ENCODE measurements at regions not wholly inside any gene's neighbourhood (a gene's known extent, or its start where the extent isn't known, plus 50 kb on each side); places are given as distances from the start of the nearest gene placed in this dataset.

GRCh38 chr16:26802965-26803364 is 263.8 kb upstream of the C16orf82 start:
- H3K27me3 Mint-ChIP-seq (ENCODE audit: low read depth) = peaks cover 3% of the 10 kb centered on the region; the same call in 1 of the 2 replicates
- no peaks in the 10 kb centered on the region for H3K36me3 Mint-ChIP-seq
- no peak overlapping the region for H3K27ac Mint-ChIP-seq
- TF ChIP-seq SMAD4 (CRISPR knock-in tag; IDR thresholded peaks at IDR 0.05) (no peak), ELF4 (CRISPR knock-in tag; IDR thresholded peaks at IDR 0.05; ENCODE audit: low read depth) (no peak), HMGA2 (CRISPR knock-in tag; IDR thresholded peaks at IDR 0.05) (no peak), NFYB (CRISPR knock-in tag; conservative IDR thresholded peaks at IDR 0.05; ENCODE audit: low read depth) (no peak), SOX15 (CRISPR knock-in tag; IDR thresholded peaks at IDR 0.05) (no peak), NR1H2 (CRISPR knock-in tag; IDR thresholded peaks at IDR 0.05) (no peak), TCF7 (CRISPR knock-in tag; IDR thresholded peaks at IDR 0.05; ENCODE audit: low read depth) (no peak), ATF6 (CRISPR knock-in tag; IDR thresholded peaks at IDR 0.05) (no peak)
- TF ChIP-seq, protein P1, sequence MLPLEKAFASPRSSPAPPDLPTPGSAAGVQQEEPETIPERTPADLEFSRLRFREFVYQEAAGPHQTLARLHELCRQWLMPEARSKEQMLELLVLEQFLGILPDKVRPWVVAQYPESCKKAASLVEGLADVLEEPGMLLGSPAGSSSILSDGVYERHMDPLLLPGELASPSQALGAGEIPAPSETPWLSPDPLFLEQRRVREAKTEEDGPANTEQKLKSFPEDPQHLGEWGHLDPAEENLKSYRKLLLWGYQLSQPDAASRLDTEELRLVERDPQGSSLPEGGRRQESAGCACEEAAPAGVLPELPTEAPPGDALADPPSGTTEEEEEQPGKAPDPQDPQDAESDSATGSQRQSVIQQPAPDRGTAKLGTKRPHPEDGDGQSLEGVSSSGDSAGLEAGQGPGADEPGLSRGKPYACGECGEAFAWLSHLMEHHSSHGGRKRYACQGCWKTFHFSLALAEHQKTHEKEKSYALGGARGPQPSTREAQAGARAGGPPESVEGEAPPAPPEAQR (CRISPR knock-in tag; IDR thresholded peaks at IDR 0.05) = no peak
- no peak for ATAC-seq
- CTCF ChIA-PET = interaction anchor here (1.3 kb wide), 1 partner anchor 307 kb away, joined by 5 read pairs; no protein-coding TSS in a partner anchor
- peaks cover 10% of the 10 kb centered on the region for H3K4me1 Mint-ChIP-seq
- H3K4me3 Mint-ChIP-seq = no peak overlapping the region
- no peak for DNase-seq (ENCODE audit: low spot score)
- H3K9me3 Mint-ChIP-seq = no peaks in the 10 kb centered on the region
- POLR2A ChIA-PET = no interaction called here

DNA sequence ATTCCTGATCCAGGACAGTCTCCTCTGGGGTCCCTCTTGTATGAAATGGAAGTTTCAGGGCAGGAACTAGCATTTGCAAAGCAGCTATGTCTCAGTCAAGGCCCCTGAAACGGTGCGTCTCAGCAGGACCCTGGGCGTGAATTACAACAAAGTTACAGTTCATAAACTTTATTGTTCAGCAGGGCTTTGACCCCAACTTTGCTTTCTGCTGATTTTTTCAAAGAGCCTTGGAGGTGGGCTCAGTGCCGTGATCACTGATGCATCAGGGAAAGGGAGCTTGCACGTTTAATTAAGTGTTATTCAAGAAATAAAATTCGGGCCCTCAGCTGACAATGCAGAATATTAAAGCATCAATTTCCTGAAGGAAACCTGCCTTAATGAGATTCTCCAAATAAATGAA is 260.1 kb upstream of the C16orf82 start:
- H3K9me3 Mint-ChIP-seq = no peaks in the 10 kb centered on the region; the same call in 1 of the 2 replicates
- peaks cover 2% of the 10 kb centered on the region; the same call in 1 of the 2 replicates for H3K27me3 Mint-ChIP-seq (ENCODE audit: low read depth)
- H3K4me1 Mint-ChIP-seq = peaks cover 10% of the 10 kb centered on the region
- ChIA-PET CTCF (no interaction called here), POLR2A (no interaction called here)
- no peak overlapping the region for H3K4me3 Mint-ChIP-seq
- ATAC-seq (no peak), DNase-seq (ENCODE audit: low spot score) (no peak)
- H3K36me3 Mint-ChIP-seq = no peaks in the 10 kb centered on the region
- TF ChIP-seq TEAD1 (CRISPR knock-in tag; IDR thresholded peaks at IDR 0.05) = no peak
- TF ChIP-seq SP1 (CRISPR knock-in tag; conservative IDR thresholded peaks at IDR 0.05) = no peak
- TF ChIP-seq, protein P2, sequence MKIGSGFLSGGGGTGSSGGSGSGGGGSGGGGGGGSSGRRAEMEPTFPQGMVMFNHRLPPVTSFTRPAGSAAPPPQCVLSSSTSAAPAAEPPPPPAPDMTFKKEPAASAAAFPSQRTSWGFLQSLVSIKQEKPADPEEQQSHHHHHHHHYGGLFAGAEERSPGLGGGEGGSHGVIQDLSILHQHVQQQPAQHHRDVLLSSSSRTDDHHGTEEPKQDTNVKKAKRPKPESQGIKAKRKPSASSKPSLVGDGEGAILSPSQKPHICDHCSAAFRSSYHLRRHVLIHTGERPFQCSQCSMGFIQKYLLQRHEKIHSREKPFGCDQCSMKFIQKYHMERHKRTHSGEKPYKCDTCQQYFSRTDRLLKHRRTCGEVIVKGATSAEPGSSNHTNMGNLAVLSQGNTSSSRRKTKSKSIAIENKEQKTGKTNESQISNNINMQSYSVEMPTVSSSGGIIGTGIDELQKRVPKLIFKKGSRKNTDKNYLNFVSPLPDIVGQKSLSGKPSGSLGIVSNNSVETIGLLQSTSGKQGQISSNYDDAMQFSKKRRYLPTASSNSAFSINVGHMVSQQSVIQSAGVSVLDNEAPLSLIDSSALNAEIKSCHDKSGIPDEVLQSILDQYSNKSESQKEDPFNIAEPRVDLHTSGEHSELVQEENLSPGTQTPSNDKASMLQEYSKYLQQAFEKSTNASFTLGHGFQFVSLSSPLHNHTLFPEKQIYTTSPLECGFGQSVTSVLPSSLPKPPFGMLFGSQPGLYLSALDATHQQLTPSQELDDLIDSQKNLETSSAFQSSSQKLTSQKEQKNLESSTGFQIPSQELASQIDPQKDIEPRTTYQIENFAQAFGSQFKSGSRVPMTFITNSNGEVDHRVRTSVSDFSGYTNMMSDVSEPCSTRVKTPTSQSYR (CRISPR knock-in tag; IDR thresholded peaks at IDR 0.05) = no peak
- no peak for TF ChIP-seq RORB (CRISPR knock-in tag; IDR thresholded peaks at IDR 0.05)
- TF ChIP-seq TCF7 (CRISPR knock-in tag; IDR thresholded peaks at IDR 0.05; ENCODE audit: low read depth) = no peak
- TF ChIP-seq, protein P3, sequence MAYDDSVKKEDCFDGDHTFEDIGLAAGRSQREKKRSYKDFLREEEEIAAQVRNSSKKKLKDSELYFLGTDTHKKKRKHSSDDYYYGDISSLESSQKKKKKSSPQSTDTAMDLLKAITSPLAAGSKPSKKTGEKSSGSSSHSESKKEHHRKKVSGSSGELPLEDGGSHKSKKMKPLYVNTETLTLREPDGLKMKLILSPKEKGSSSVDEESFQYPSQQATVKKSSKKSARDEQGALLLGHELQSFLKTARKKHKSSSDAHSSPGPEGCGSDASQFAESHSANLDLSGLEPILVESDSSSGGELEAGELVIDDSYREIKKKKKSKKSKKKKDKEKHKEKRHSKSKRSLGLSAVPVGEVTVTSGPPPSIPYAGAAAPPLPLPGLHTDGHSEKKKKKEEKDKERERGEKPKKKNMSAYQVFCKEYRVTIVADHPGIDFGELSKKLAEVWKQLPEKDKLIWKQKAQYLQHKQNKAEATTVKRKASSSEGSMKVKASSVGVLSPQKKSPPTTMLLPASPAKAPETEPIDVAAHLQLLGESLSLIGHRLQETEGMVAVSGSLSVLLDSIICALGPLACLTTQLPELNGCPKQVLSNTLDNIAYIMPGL (CRISPR knock-in tag; IDR thresholded peaks at IDR 0.05) = no peak
- no peak overlapping the region for H3K27ac Mint-ChIP-seq

DNA sequence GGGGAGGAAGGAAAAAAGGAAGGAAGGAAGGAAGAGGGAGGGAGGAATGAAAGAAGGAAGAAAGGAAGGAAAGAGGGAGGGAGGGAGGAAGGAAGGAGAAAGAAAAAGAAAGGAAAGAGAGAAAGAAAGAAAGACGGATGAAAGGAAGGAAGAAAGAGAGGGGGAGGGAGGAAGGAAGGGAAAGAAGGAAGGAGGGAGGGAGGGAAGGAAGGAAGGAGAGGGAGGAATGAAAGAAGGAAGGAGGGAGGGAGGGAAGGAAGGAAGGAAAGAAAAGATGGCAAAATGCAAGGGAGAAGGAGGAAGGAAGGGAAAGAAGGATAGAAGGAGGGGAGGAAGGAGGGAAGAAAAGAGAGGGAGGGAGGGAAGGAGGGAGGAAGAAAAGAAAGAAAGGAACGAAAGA is 257.3 kb upstream of the C16orf82 start:
- H3K27ac Mint-ChIP-seq = no peak overlapping the region
- POLR2A ChIA-PET = no interaction called here
- H3K4me1 Mint-ChIP-seq = peaks cover 5% of the 10 kb centered on the region
- no peaks in the 10 kb centered on the region for H3K36me3 Mint-ChIP-seq
- H3K9me3 Mint-ChIP-seq = no peaks in the 10 kb centered on the region; the same call in 1 of the 2 replicates
- no peak overlapping the region for H3K4me3 Mint-ChIP-seq
- DNase-seq (ENCODE audit: low spot score) (no peak), ATAC-seq (no peak)
- CTCF ChIA-PET = no interaction called here
- H3K27me3 Mint-ChIP-seq (ENCODE audit: low read depth) = 0 out of 2 replicates have a peak, but pooled peaks cover 2% of the 10 kb centered on the region
- TF ChIP-seq ZNF423 (CRISPR knock-in tag; IDR thresholded peaks at IDR 0.05) (no peak), E2F5 (CRISPR knock-in tag; IDR thresholded peaks at IDR 0.05) (no peak), E2F4 (CRISPR knock-in tag; IDR thresholded peaks at IDR 0.05; ENCODE audit: borderline replicate concordance, low read depth) (no peak), OVOL2 (CRISPR knock-in tag; IDR thresholded peaks at IDR 0.05; ENCODE audit: borderline replicate concordance) (no peak), FOXK1 (CRISPR knock-in tag; IDR thresholded peaks at IDR 0.05) (no peak), ZNF219 (CRISPR knock-in tag; IDR thresholded peaks at IDR 0.05; ENCODE audit: borderline replicate concordance) (no peak)
